ENCODE measurements at regions not wholly inside any gene's neighbourhood (a gene's known extent, or its start where the extent isn't known, plus 50 kb on each side); places are given as distances from the start of the nearest gene placed in this dataset.
"Not testable (repeated sequence)": the region's sequence is repeated elsewhere in the genome, so short reads cannot be mapped to it uniquely, and the experiment has no call there.

DNA sequence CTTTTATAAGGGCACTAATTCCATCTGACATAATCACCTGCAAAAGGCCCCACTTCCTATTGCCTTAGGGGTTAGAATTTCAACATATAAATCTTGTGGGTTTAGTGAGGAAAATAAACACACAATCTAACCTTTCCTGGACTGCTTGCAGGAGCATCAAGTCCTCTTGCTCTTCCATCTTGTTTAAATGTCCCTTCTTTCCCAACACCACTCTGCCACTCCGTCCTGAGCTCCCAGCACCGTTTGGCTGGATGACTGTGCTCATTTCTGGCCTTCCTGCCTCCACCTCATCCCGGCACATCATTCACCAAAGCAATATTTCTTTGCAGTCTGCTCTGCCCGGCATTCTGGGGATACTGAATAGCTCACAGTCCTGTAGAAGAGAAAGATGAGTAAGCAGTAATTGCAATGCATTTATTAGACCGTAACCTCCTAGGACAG is 247.8 kb downstream of the BCL2 start:
- no peak overlapping the region for H3K4me3 ChIP-seq (ENCODE audit: low read depth, low read length)
- no peak for DNase-seq (ENCODE audit: low read depth)

DNA sequence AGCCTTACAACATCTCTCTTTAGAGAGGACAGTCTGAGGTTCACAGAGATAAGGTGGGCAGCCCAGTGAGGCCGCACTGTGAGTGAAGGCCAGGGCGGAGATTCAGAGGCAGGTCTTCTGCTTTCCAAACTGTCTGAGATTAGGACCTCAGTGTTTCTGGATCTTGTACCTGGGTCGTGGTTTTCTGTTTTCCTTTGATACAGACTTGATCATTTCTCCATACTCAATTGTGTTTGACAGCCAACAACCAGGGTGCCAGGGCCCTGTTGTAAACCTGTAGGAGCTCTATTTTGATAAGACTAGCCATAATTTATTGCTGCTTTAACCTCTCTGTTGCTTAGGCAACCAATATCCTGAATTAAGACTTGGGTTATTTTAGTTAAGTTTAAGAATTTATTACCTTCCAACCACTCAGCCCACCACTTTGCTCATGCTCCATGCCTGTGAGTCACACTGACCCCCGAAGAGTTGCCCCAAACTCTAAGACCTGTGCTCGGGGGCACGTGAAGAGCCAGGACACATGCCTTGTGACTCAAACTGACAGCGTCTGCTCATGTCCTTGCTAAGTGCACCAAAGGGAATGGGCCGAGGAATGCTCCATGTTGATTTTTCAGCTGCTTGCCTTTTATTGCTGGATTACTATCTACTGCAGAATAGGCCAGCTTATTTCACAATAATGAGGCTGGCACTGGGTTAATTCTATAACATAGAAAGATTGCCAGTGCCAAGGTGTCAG is 248.6 kb downstream of the BCL2 start:
- H3K4me3 ChIP-seq (ENCODE audit: low read depth, low read length): no peak overlapping the region
- no peak for DNase-seq (ENCODE audit: low read depth)

DNA sequence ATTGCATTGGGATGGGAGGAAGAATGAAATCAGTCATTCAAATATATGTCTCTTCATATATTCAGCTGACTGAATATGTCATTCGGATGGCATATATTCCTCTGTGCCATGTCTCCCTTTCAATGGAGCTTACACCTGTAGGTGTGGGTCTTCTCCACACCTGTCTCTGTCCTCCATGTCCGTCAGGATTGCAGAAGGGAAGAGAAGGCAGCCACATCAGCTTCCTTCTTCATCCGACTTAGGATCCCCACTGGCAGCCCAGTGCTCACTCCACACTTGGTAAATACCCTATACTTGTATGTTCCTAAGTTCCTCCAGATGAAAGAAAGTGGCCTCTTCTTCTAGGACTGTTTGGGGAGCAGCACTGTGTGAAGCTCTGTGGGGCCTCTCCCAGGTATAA is 250.1 kb downstream of the BCL2 start:
- no peak overlapping the region for H3K4me3 ChIP-seq (ENCODE audit: low read depth, low read length)
- no peak for DNase-seq (ENCODE audit: low read depth)

DNA sequence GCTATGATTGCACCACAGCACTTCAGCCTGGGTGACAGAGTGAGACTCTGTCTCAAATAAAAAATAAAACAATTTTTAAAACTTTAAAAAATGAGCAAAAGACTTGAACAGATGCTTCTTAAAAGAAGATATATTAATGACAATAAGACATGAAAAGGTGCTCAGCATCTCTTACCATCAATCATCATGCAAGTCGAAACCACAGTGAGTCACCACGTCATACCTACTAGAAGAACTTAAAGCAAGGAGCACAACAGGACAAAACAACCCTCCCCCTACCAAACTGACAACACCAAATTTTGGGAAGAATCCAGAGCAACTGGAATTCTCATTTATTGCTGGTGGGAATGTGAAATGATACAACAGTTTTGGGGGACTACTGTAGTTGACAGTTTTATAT is 251.6 kb downstream of the BCL2 start:
- no peak overlapping the region for H3K4me3 ChIP-seq (ENCODE audit: low read depth, low read length)
- DNase-seq (ENCODE audit: low read depth): no peak

DNA sequence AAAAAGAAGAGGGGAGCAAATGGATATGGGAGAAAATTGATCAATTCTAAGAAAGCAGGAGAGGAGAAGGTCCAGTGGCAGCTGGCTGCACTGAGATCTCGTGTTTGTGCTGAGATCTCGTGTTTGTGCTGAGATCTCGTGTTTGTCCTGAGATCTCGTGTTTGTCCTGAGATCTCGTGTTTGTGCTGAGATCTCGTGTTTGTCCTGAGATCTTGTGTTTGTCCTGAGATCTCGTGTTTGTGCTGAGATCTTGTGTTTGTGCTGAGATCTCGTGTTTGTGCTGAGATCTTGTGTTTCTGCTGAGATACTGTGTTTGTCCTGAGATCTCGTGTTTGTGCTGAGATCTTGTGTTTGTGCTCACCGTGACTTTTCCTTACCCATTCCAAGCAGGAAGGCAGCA is 254.4 kb downstream of the BCL2 start:
- DNase-seq (ENCODE audit: low read depth): no peak
- no peak overlapping the region for H3K4me3 ChIP-seq (ENCODE audit: low read depth, low read length)

DNA sequence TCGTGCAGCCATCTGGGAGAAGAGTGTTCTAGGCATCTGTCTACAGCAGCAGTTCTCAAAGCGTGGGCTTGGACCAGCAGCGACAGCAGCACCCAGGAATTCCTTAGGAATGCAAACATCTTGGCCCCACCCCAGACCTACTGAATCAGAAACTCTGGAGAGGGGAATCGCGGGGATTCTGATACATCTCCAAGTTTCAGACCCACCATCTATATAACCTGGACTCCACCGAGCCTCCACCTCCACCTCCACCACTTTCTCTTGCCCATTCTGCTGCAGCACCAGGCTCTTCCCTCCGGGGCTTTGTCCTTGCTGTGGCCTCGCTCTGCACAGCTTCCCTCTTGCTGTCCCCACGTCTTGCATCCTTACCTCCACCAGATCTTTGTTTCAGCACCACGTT is 256.4 kb downstream of the BCL2 start:
- no peak overlapping the region for H3K4me3 ChIP-seq (ENCODE audit: low read depth, low read length)
- no peak for DNase-seq (ENCODE audit: low read depth)

DNA sequence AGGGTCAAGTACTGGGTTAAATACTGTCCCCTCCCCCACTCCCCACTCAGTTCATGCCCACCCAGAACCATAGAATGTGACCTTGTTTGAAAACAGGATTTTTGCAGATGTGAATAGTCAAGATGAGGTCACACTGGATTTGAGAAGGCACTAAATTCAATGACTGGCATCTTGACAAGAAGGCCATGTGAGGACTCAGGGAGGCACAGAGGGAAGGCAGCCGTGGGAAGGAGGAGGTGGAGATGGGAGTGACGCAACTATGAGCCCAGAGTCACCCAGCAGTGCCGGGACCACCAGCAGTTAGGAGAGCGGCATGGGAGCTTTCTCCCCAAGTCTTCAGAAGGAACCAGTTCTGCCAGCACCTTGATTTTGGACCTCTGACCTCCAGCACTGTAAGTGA is 257.3 kb downstream of the BCL2 start:
- DNase-seq (ENCODE audit: low read depth): no peak
- H3K4me3 ChIP-seq (ENCODE audit: low read depth, low read length): no peak overlapping the region

DNA sequence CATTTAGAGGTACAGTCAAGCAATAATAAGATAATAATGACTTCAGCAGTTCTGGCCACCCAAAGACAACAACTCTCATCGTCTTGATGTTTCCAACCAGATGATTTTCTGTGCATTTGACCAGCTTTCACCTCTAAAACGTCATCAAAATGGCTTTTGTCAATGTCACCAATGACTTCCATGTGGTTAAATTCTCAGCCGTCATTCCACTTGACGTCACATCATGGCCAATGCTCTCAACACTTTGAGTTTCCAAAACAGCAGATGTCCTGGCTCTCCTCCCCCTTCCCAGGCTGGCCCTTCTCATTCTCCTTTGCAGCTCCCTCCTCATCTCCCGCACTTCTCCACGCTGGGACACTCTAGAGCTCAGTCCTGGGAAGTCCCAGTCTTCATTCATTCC is 258.3 kb downstream of the BCL2 start:
- H3K4me3 ChIP-seq (ENCODE audit: low read depth, low read length): no peak overlapping the region
- DNase-seq (ENCODE audit: low read depth): no peak

DNA sequence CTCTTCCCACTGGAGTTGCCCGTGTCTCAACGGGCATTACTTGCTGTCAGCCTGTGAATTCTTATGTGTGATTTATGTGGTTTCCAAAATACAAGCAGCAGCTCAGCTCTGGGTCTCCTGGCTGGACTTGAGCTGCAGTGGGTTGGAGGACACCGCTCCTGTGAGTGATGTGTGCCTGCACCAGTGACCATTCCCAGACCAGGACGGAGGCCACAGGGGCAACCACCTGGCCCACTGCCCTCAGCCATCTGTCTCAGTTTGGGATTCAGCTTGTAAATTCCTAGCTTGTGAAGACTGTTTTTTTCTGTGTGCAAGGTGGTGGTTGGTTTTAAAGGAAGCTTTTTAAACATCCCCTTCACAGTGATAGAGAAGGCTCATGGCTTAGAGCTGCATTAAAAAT is 261.0 kb downstream of the BCL2 start:
- H3K4me3 ChIP-seq (ENCODE audit: low read depth, low read length): no peak overlapping the region

DNA sequence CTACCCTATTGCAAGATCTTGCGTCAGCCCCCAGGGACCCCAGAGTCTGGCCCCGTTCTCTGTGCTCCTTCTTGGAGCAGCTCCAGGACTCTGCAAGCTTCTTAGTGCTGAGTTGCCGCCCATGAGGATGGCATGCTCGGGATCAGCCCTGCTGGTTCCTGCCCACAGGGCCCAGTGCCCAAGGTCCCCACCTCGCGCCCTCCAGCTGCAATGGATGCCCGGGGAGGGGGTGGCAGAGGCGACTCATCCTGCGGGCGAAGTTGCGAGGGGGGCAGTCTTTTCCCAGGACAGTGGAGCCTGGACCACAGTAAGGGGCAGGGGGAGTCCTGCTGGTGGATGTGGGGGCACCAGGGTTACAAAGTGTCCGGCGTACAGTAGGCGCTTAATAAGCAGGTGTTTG is 261.9 kb downstream of the BCL2 start:
- no peak for DNase-seq (ENCODE audit: low read depth)
- H3K4me3 ChIP-seq (ENCODE audit: low read depth, low read length): no peak overlapping the region

More for the DNA sequence above, 261.0 kb downstream of the BCL2 start:
- no peak for DNase-seq (ENCODE audit: low read depth)

DNA sequence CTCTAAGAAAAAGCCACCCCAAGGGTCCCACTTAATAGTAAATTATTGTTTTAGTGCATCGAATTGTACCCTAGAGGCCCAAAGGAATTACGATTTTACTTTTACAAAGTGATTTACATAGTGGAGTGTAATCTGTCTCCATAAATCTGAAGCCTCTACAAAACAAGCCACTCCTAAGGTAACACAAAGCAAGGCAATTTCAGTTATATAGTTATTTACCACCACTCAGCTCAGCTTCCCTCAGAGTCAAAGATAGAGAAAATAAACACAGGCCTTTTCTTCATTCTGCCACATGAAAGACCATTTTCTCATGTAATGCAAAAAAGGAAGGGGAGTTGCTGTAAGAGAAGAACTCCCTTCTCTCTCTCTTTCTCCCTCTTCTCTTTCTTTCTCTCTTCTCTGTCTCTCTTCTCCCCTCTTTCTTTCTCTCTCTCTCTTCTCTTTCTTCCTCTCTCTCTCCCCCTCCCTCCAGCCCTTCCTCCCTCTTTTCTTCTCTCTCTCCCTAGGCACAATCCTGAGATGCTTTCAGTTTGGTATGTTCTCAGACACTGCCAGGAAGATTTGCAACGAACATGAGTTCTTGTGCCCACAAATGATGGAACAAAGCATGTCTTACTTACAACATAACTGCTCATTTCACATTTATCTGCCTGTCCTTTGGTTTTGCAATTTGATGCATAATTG is 264.5 kb downstream of the BCL2 start:
- H3K4me3 ChIP-seq (ENCODE audit: low read depth, low read length): no peak overlapping the region
- DNase-seq (ENCODE audit: low read depth): no peak

DNA sequence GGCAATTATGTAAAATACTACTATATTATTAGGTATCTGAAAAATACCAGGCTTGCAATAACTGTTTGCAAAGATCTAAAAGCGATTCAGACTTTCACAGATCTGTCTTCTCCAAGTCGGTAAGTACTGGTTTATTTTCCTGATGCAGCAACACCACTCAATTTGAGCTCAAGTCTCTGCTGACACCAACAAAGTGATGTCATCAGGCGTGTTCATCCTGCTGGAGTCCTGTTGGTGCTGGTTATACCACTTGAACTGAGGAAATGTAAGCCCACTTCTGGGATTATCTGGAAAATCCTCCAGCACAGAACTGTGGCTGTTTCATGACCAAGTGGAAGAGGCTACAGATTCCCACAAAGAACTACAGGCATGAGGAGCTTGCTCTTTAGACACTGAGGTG is 267.6 kb downstream of the BCL2 start:
- no peak overlapping the region for H3K4me3 ChIP-seq (ENCODE audit: low read depth, low read length)
- no peak for DNase-seq (ENCODE audit: low read depth)

DNA sequence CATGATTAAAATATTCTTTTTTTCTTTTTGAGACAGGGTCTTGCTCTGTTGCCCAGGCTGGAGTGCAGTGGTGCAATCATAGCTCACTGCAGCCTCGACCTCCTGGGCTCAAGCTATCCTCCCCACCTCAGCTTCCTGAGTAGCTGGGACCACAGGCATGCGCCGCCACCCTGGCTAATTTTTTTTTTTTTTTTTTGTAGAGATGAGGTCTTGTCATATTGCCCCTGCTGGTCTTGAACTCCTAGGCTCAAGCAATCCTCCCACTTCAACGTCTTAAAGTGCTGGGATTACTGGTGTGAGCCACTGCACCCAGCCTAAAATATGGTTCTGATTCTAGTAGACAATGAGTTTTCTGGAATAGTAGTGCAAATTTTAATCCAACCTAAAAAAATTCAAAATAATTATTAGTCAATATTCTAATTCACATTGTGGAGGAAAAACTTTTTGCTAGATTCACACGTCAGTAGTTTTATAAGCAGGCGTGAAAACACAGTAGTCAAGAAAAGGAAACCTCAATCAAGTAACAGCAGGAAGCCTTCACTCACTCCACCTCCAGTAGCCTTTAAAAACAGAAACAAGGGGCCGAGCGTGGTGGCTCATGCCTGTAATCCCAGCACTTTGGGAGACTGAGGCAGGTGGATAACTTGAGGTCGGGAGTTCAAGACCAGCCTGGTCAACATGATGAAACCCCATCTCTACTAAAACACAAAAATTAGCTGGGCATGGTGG is 268.7 kb downstream of the BCL2 start:
- not testable (repeated sequence) for DNase-seq (ENCODE audit: low read depth); H3K4me3 ChIP-seq (ENCODE audit: low read depth, low read length)

DNA sequence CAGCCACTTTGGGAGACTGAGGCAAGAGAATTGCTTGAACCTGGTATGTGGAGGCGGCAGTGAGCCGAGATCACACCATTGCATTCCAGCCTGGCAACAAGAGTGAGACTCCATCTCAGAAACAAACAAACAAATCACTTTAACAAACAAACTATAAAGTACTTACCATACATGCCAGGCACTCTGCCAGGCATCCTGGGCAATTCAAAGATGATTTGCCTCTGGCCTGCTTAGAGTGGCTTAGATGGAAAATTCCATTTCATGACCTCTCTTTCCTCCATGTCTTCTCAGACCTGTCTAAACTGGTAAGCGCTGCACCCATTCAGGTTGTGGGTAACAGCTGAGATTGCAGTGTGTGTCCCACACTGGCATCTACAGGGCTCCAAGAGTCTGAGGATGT is 273.2 kb downstream of the BCL2 start:
- H3K4me3 ChIP-seq (ENCODE audit: low read depth, low read length): no peak overlapping the region
- DNase-seq (ENCODE audit: low read depth): no peak

DNA sequence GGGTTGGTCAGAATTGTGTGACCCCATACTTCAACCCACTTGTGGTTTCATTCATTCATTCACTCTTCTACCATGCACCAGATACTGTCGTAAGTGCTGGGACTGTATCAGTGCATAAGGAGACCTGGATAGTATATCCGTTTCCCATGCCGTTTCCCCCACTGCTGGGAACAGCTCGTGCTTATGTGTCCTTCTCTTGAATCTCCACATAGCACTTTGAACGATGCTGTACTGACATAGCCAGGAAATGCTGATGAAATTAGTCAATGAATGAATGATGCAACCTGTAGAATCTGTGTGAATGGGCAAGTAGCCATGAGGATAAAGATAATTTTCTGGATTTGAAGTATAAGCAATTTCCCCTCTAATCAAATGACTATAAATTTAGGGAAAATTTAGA is 276.1 kb downstream of the BCL2 start:
- H3K4me3 ChIP-seq (ENCODE audit: low read depth, low read length): no peak overlapping the region
- DNase-seq (ENCODE audit: low read depth): peak; percentile 80

DNA sequence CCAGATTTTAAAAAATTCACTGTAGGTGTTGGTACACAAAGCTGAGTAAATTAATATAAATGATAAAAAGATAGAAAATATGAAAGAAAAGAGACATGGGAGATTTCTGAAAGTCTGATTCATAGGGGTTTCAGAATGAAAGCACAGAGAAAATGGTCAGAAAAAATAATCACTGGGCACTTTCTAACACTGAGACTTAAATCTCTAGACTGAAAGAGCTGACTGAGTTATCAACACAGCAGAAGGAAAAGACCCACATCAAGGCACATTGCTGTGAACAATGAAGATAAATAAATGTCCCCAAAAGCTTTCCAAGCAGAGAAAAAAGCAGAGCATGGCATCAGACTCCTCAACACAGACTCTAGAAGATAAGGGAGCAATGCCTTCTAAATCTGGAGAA is 277.2 kb downstream of the BCL2 start:
- H3K4me3 ChIP-seq (ENCODE audit: low read depth, low read length): no peak overlapping the region
- no peak for DNase-seq (ENCODE audit: low read depth)

DNA sequence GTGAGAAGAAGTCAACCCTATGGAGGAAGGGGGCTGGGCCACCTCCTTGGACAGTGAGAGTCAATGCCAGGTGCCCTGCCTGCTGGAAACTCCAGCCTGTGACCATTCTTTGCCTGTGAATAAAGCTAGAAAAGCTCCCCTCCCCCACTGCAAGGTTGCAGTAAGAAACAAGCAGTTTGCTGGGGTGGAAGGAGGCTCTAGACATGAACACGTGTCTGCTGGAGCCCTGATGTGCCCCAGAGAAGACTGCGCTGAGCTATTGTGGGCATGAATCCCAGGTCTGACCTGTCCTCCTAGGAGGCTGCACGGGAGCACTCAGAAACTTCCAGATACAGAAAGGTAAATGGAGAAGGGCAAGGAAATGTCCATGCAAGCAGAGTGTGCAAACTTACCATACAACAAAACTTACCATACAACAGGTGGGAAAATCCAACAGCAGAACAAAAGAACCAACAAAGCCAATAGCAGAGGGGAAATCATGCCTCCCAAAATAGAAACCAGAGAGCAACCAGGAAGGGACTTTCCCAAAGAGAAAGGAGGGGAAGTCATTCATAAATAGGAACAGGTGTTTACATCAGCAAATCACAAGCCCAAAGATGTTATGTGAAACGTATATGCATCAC is 278.7 kb downstream of the BCL2 start:
- H3K4me3 ChIP-seq (ENCODE audit: low read depth, low read length): no peak overlapping the region
- DNase-seq (ENCODE audit: low read depth): no peak

DNA sequence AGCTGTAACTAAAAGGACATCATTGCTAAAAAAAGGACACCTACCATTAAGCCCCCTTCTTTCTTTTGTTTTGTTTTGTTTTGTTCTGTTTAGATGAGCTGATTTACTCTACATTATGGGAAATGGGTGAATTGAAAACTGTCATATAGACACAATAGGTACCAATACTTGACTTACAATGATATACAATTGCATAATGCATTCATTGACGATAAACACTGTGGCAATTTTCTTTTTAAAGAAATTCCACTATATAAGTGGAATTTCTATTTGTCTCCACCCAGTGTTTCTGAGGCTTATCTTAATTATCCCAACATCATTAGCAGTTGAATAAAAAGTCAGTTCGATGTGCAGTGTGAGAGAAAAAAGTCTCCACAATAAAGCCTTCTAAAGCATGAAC is 282.1 kb downstream of the BCL2 start:
- DNase-seq (ENCODE audit: low read depth): no peak
- no peak overlapping the region for H3K4me3 ChIP-seq (ENCODE audit: low read depth, low read length)

DNA sequence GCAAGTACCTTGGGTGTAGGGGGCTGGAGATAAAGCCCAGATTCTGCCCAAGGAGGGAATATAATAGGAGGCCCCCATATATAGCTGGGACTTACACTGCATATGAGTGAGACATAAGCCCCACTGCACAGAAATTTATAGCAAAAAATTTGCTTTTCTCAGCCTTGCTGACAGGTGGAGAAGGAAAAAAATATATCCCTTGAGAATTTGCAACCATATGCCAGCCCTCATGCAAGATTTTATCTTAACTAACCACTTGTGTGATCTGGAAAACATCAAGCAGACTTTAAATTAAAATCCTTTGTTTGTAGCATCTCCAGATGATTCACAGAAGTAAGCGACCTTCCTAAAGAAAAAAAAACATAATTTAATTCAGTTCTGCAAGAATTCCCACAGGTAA is 288.2 kb downstream of the BCL2 start:
- H3K4me3 ChIP-seq (ENCODE audit: low read depth, low read length): no peak overlapping the region
- DNase-seq (ENCODE audit: low read depth): no peak

Measured in skeletal muscle cell (primary cell).